WTC11 (cell line): ENCODE measurements at regions not wholly inside any gene's neighbourhood (a gene's known extent, or its start where the extent isn't known, plus 50 kb on each side); places are given as distances from the start of the nearest gene placed in this dataset.

Experiments used
- ATAC-seq: fragments of 200-7000 bp; cut with Tn5 transposase; 2 replicates; pipeline ENCODE4 v1.10.0; 2021; ENCODE audit warnings: mild to moderate bottlenecking, moderate library complexity
- CTCF ChIA-PET: fragments of 300-600 bp; sonication (Branson Sonifier 250); formaldehyde crosslinking; loops from one replicate; lab custom pipeline; 2021; ENCODE audit warnings: antibody characterized with exemption; lab: Charles Lee
- POLR2A ChIA-PET: fragments of 350-600 bp; sonication (Branson Sonifier 250); formaldehyde crosslinking; loops from one replicate; lab custom pipeline; 2021; ENCODE audit warnings: antibody characterized with exemption; lab: Charles Lee
- DNase-seq: peaks from one replicate; pipeline ENCODE4 v3.0.0; 2021; ENCODE audit warnings: low spot score
- H3K27ac Mint-ChIP-seq: 2 replicates; pipeline ENCODE4 v1.8.0; 2021; ENCODE audit warnings: mixed read lengths
- H3K27me3 Mint-ChIP-seq: 2 replicates; pipeline ENCODE4 v1.8.0; 2021; ENCODE audit warnings: low read depth, mild to moderate bottlenecking, moderate library complexity, mixed read lengths
- H3K36me3 Mint-ChIP-seq: 2 replicates; pipeline ENCODE4 v1.8.0; 2021; ENCODE audit warnings: mixed read lengths
- H3K4me1 Mint-ChIP-seq: 2 replicates; pipeline ENCODE4 v1.8.0; 2022; ENCODE audit warnings: mixed read lengths
- H3K4me3 Mint-ChIP-seq: 2 replicates; pipeline ENCODE4 v1.8.0; 2021; ENCODE audit warnings: mild to moderate bottlenecking, moderate library complexity, mixed read lengths
- H3K9me3 Mint-ChIP-seq: 2 replicates; pipeline ENCODE4 v1.8.0; 2021; ENCODE audit warnings: mixed read lengths
- ESRRA ChIP-seq: sonication (generic); formaldehyde crosslinking; IDR thresholded peaks from 2 replicates; pipeline ENCODE4 v1.8.1; 2022; ENCODE audit warnings: mild to moderate bottlenecking, missing genetic modification reagents, borderline replicate concordance
- IRF2 ChIP-seq: sonication (generic); formaldehyde crosslinking; IDR thresholded peaks from 2 replicates; pipeline ENCODE4 v1.8.0; 2022; ENCODE audit warnings: low read depth, missing genetic modification reagents, borderline replicate concordance
- KAT7 ChIP-seq: sonication (generic); formaldehyde crosslinking; IDR thresholded peaks from 2 replicates; pipeline ENCODE4 v1.8.1; 2023; ENCODE audit warnings: missing genetic modification reagents, mild to moderate bottlenecking, borderline replicate concordance
- MYBL2 ChIP-seq: sonication (generic); formaldehyde crosslinking; IDR thresholded peaks from 2 replicates; pipeline ENCODE4 v1.8.1; 2023; ENCODE audit warnings: mild to moderate bottlenecking, moderate library complexity, missing genetic modification reagents
- SOX15 ChIP-seq: fragments of 250-450 bp; sonication (Bioruptor Pico); IDR thresholded peaks from 2 replicates; pipeline ENCODE4 v1.9.0; 2021; ENCODE audit warnings: mild to moderate bottlenecking
- TEAD1 ChIP-seq: sonication (generic); formaldehyde crosslinking; IDR thresholded peaks from 2 replicates; pipeline ENCODE4 v1.8.0; 2022; ENCODE audit warnings: mild to moderate bottlenecking, missing genetic modification reagents
- ZBTB21 ChIP-seq: sonication (generic); formaldehyde crosslinking; IDR thresholded peaks from 2 replicates; pipeline ENCODE4 v1.8.1; 2023; ENCODE audit warnings: mild to moderate bottlenecking, missing genetic modification reagents, borderline replicate concordance
- ZNF317 ChIP-seq: sonication (generic); formaldehyde crosslinking; IDR thresholded peaks from 2 replicates; pipeline ENCODE4 v1.8.1; 2023; ENCODE audit warnings: low read depth, mild to moderate bottlenecking, moderate library complexity, missing genetic modification reagents, borderline replicate concordance
- TF ChIP-seq, protein P1 (sequence below): sonication (generic); formaldehyde crosslinking; IDR thresholded peaks from 2 replicates; pipeline ENCODE4 v1.8.0; 2022; ENCODE audit warnings: missing genetic modification reagents
- TF ChIP-seq, protein P2 (sequence below): sonication (generic); formaldehyde crosslinking; IDR thresholded peaks from 2 replicates; pipeline ENCODE4 v1.8.0; 2023; ENCODE audit warnings: missing genetic modification reagents, mild to moderate bottlenecking, borderline replicate concordance
- TF ChIP-seq, protein P3 (sequence below): sonication (generic); formaldehyde crosslinking; IDR thresholded peaks from 2 replicates; pipeline ENCODE4 v1.8.1; 2022; ENCODE audit warnings: mild to moderate bottlenecking, moderate library complexity, missing genetic modification reagents
- TF ChIP-seq, protein P4 (sequence below): fragments of 250-450 bp; sonication (Bioruptor Pico); IDR thresholded peaks from 2 replicates; pipeline ENCODE4 v1.8.0; 2021; ENCODE audit warnings: mild to moderate bottlenecking
- TF ChIP-seq, protein P5 (sequence below): sonication (generic); formaldehyde crosslinking; IDR thresholded peaks from 2 replicates; pipeline ENCODE4 v1.8.1; 2022; ENCODE audit warnings: low read depth, missing genetic modification reagents, borderline replicate concordance

DNA sequence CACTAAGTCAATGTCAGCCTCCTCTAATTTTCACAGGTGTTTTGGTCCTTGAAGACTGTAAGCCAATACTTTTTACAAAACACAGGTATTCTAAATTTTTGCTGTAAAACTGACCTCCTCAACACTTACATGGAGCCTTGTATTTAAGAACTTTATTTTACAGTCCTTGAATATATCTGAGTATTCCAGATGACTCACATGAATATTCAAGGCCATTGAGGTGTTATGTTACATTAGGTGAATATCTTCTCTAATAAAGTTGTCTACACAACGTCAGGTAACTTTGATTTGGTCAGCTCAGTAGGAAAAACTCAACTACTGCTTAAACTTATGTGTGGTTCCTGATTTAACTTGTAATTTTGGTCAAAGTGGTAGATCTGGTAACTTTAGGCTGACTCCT, 254.2 kb downstream of the OLFM3 start (continued):
- TF ChIP-seq, protein P1, sequence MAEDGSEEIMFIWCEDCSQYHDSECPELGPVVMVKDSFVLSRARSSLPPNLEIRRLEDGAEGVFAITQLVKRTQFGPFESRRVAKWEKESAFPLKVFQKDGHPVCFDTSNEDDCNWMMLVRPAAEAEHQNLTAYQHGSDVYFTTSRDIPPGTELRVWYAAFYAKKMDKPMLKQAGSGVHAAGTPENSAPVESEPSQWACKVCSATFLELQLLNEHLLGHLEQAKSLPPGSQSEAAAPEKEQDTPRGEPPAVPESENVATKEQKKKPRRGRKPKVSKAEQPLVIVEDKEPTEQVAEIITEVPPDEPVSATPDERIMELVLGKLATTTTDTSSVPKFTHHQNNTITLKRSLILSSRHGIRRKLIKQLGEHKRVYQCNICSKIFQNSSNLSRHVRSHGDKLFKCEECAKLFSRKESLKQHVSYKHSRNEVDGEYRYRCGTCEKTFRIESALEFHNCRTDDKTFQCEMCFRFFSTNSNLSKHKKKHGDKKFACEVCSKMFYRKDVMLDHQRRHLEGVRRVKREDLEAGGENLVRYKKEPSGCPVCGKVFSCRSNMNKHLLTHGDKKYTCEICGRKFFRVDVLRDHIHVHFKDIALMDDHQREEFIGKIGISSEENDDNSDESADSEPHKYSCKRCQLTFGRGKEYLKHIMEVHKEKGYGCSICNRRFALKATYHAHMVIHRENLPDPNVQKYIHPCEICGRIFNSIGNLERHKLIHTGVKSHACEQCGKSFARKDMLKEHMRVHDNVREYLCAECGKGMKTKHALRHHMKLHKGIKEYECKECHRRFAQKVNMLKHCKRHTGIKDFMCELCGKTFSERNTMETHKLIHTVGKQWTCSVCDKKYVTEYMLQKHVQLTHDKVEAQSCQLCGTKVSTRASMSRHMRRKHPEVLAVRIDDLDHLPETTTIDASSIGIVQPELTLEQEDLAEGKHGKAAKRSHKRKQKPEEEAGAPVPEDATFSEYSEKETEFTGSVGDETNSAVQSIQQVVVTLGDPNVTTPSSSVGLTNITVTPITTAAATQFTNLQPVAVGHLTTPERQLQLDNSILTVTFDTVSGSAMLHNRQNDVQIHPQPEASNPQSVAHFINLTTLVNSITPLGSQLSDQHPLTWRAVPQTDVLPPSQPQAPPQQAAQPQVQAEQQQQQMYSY (CRISPR knock-in tag), result no peak
- TF ChIP-seq, protein P2, sequence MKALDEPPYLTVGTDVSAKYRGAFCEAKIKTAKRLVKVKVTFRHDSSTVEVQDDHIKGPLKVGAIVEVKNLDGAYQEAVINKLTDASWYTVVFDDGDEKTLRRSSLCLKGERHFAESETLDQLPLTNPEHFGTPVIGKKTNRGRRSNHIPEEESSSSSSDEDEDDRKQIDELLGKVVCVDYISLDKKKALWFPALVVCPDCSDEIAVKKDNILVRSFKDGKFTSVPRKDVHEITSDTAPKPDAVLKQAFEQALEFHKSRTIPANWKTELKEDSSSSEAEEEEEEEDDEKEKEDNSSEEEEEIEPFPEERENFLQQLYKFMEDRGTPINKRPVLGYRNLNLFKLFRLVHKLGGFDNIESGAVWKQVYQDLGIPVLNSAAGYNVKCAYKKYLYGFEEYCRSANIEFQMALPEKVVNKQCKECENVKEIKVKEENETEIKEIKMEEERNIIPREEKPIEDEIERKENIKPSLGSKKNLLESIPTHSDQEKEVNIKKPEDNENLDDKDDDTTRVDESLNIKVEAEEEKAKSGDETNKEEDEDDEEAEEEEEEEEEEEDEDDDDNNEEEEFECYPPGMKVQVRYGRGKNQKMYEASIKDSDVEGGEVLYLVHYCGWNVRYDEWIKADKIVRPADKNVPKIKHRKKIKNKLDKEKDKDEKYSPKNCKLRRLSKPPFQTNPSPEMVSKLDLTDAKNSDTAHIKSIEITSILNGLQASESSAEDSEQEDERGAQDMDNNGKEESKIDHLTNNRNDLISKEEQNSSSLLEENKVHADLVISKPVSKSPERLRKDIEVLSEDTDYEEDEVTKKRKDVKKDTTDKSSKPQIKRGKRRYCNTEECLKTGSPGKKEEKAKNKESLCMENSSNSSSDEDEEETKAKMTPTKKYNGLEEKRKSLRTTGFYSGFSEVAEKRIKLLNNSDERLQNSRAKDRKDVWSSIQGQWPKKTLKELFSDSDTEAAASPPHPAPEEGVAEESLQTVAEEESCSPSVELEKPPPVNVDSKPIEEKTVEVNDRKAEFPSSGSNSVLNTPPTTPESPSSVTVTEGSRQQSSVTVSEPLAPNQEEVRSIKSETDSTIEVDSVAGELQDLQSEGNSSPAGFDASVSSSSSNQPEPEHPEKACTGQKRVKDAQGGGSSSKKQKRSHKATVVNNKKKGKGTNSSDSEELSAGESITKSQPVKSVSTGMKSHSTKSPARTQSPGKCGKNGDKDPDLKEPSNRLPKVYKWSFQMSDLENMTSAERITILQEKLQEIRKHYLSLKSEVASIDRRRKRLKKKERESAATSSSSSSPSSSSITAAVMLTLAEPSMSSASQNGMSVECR (CRISPR knock-in tag), result no peak

DNA sequence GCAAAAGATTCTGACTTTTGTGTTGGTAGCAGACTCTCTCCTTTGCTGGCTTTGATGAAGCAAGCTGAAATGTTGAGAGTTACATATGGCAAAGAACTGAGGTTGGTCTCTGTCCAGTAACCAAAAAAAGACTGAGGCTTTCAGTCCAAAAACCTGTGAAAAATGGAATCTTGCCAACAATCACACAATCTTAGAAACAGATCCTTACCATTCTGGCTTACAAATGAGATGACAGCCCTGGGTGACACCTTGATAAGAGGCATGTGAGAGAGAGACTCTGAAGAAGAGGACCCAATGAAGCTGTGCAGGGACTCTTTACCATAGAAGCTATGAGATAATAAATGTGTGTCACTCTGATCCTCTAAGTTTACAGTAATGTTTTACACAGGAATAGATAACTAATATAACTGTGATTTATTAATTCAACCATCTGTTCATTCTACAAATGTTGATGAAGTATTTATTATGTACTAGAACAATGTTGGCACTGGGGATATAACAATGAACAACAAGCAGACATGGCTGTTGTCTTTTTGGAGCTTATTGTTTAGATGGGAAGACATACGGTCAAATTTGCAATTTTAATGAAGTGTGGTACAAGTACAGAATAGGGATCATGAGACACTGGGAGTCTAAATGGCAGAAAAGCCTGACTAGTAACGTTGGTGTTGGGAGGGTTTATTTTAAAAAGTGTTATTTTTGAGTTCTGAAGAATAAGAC, 251.0 kb downstream of the OLFM3 start:
- DNase-seq (no peak), ATAC-seq (no peak)
- H3K36me3 Mint-ChIP-seq, result no peaks in the 10 kb centered on the region
- no peak overlapping the region for H3K4me3 Mint-ChIP-seq
- CTCF ChIA-PET, result no interaction called here
- peaks cover 21% of the 10 kb centered on the region for H3K4me1 Mint-ChIP-seq
- POLR2A ChIA-PET, result no interaction called here
- H3K27ac Mint-ChIP-seq, result no peak overlapping the region
- TF ChIP-seq, protein P3, sequence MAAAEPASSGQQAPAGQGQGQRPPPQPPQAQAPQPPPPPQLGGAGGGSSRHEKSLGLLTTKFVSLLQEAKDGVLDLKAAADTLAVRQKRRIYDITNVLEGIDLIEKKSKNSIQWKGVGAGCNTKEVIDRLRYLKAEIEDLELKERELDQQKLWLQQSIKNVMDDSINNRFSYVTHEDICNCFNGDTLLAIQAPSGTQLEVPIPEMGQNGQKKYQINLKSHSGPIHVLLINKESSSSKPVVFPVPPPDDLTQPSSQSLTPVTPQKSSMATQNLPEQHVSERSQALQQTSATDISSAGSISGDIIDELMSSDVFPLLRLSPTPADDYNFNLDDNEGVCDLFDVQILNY (CRISPR knock-in tag), result no peak
- H3K9me3 Mint-ChIP-seq, result no peaks in the 10 kb centered on the region
- no peaks in the 10 kb centered on the region for H3K27me3 Mint-ChIP-seq

DNA sequence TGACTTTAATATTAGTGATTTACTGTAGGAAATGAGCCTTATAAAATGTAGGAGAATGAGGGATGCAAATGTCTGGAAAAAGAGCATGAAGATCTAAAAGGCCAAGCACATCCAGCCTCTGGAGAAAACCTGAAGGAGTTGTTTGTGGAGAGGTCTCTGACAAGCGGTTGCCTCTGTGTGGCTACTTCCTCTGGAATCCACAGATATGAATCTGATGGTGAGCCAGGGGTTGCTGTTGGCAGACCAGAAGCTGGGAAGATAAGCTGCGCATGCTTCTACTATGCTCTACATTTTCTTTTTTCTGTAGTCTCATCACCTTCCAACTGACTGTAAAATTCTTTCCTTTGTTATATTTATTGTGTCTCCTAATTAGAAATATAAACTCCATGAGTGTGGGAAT, 248.6 kb downstream of the OLFM3 start:
- Mint-ChIP-seq H3K27me3 (no peaks in the 10 kb centered on the region), H3K4me1 (peaks cover 3% of the 10 kb centered on the region; the same call in 1 of the 2 replicates), H3K27ac (no peak overlapping the region), H3K4me3 (no peak overlapping the region), H3K9me3 (no peaks in the 10 kb centered on the region)
- no peak for DNase-seq
- CTCF ChIA-PET, result no interaction called here
- no peak for ATAC-seq
- TF ChIP-seq TEAD1 (CRISPR knock-in tag) (no peak), IRF2 (CRISPR knock-in tag) (no peak), ZBTB21 (CRISPR knock-in tag) (no peak), ZNF317 (CRISPR knock-in tag) (no peak), ESRRA (no peak), MYBL2 (CRISPR knock-in tag) (no peak), KAT7 (CRISPR knock-in tag) (no peak), SOX15 (CRISPR knock-in tag) (no peak)
- TF ChIP-seq, protein P1 (CRISPR knock-in tag), result no peak
- TF ChIP-seq, protein P4, sequence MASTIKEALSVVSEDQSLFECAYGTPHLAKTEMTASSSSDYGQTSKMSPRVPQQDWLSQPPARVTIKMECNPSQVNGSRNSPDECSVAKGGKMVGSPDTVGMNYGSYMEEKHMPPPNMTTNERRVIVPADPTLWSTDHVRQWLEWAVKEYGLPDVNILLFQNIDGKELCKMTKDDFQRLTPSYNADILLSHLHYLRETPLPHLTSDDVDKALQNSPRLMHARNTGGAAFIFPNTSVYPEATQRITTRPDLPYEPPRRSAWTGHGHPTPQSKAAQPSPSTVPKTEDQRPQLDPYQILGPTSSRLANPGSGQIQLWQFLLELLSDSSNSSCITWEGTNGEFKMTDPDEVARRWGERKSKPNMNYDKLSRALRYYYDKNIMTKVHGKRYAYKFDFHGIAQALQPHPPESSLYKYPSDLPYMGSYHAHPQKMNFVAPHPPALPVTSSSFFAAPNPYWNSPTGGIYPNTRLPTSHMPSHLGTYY (CRISPR knock-in tag), result no peak
- TF ChIP-seq, protein P5, sequence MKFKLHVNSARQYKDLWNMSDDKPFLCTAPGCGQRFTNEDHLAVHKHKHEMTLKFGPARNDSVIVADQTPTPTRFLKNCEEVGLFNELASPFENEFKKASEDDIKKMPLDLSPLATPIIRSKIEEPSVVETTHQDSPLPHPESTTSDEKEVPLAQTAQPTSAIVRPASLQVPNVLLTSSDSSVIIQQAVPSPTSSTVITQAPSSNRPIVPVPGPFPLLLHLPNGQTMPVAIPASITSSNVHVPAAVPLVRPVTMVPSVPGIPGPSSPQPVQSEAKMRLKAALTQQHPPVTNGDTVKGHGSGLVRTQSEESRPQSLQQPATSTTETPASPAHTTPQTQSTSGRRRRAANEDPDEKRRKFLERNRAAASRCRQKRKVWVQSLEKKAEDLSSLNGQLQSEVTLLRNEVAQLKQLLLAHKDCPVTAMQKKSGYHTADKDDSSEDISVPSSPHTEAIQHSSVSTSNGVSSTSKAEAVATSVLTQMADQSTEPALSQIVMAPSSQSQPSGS, result no peak
- TF ChIP-seq, all 79 proteins: peak for 0
- POLR2A ChIA-PET, result no interaction called here
- H3K36me3 Mint-ChIP-seq, result no peaks in the 10 kb centered on the region
